GM12878 (cell line): ENCODE measurements at regions not wholly inside any gene's neighbourhood (a gene's known extent, or its start where the extent isn't known, plus 50 kb on each side); places are given as distances from the start of the nearest gene placed in this dataset.

Experiments used
- ATAC-seq: fragments of 200-7000 bp; cut with Tn5 transposase; 3 replicates; pipeline ENCODE4 v1.9.1; 2020; ENCODE audit warnings: mild to moderate bottlenecking, moderate library complexity
- BruUV-seq: library from RNA; stranded (reverse); fragments of 400-500 nt; replicated peaks from 2 replicates; lab custom pipeline; 2021; lab: Mats Ljungman, UMichigan
- CTCF ChIA-PET: fragments of 300-600 bp; sonication (Branson Sonifier 250); formaldehyde crosslinking; extraction: SDS; loops from one replicate; lab custom pipeline; 2021; ENCODE audit warnings: inconsistent platforms; lab: Yijun Ruan, JAX
- POLR2A ChIA-PET: fragments of 350-600 bp; formaldehyde crosslinking; extraction: SDS; loops from one replicate; lab custom pipeline; 2021; ENCODE audit warnings: inconsistent platforms; lab: Charles Lee
- RAD21 ChIA-PET: fragments of 300-600 bp; sonication (Branson Sonifier 250); formaldehyde crosslinking; loops from one replicate; lab custom pipeline; 2023; ENCODE audit warnings: antibody characterized with exemption; ENCODE audit not compliant: unreplicated experiment; lab: Charles Lee
- SMC1A ChIA-PET: fragments of 300-600 bp; sonication (Branson Sonifier 250); formaldehyde crosslinking; loops from one replicate; lab custom pipeline; 2023; ENCODE audit not compliant: unreplicated experiment, uncharacterized antibody; lab: Charles Lee
- DNase-seq: peaks from one replicate; pipeline ENCODE4 v3.0.0-alpha.2; 2011; ENCODE audit warnings: low read depth, low spot score
- FAIRE-seq: peaks from 3 replicates; lab custom pipeline; 2011; peaks lifted over from hg19 to GRCh38; lab: Jason Lieb, UNC
- H2AFZ ChIP-seq: 2 replicates; pipeline ENCODE4 v1.6.0; 2011; ENCODE audit warnings: low read depth, low read length, control low read depth; ENCODE audit not compliant: control insufficient read depth
- H3K27ac ChIP-seq: 2 replicates; pipeline ENCODE4 v1.5.1; 2011; ENCODE audit warnings: control low read depth; ENCODE audit not compliant: control insufficient read depth, insufficient read depth
- H3K27me3 ChIP-seq, 2 experiments: replicated peaks in 1 of 2; 2 replicates each; pipeline versions ENCODE4 v1.6.0 to v1.6.1; 2011; ENCODE audit warnings: low read length in 1 of 2; ENCODE audit not compliant: control insufficient read depth in 2 of 2, insufficient read depth in 2 of 2
- H3K36me3 ChIP-seq, 2 experiments: 2 replicates each; pipeline ENCODE4 v1.5.1; 2011; ENCODE audit warnings: low read length in 1 of 2; ENCODE audit not compliant: control insufficient read depth in 2 of 2, insufficient read depth in 2 of 2
- H3K4me1 ChIP-seq: 2 replicates; pipeline ENCODE4 v1.6.1; 2011; ENCODE audit warnings: mild to moderate bottlenecking, low read length, moderate library complexity, mixed read lengths; ENCODE audit not compliant: control insufficient read depth, insufficient read depth
- H3K4me2 ChIP-seq: 2 replicates; pipeline ENCODE4 v1.6.0; 2011; ENCODE audit warnings: control low read depth; ENCODE audit not compliant: control insufficient read depth, insufficient read depth
- H3K4me3 ChIP-seq: fragments of 200-600 bp; sonication (generic); 2 replicates; pipeline ENCODE4 v1.5.1; 2016
- H3K79me2 ChIP-seq: 2 replicates; pipeline ENCODE4 v1.6.0; 2011; ENCODE audit warnings: low read length; ENCODE audit not compliant: control insufficient read depth, insufficient read depth
- H3K9ac ChIP-seq: 2 replicates; pipeline ENCODE4 v1.8.0; 2011; ENCODE audit warnings: low read length, control low read depth, mixed read lengths; ENCODE audit not compliant: control insufficient read depth, insufficient read depth
- H3K9me3 ChIP-seq: replicated peaks from 3 replicates; pipeline ENCODE4 v1.5.1; 2011; ENCODE audit warnings: mild to moderate bottlenecking, low read length; ENCODE audit not compliant: control insufficient read depth, insufficient read depth
- H4K20me1 ChIP-seq: 2 replicates; pipeline ENCODE4 v1.6.0; 2011; ENCODE audit not compliant: control insufficient read depth, insufficient read depth
- FOXM1 ChIP-seq: IDR thresholded peaks from 2 replicates; pipeline ENCODE4 v1.6.1; 2012; ENCODE audit warnings: low read depth, mild to moderate bottlenecking, inconsistent platforms, low read length, moderate library complexity
- IKZF1 ChIP-seq: fragments of 450-650 bp; conservative IDR thresholded peaks from 2 replicates; pipeline ENCODE4 v1.6.1; 2017; ENCODE audit warnings: antibody characterized with exemption, mild to moderate bottlenecking
- JUND ChIP-seq: IDR thresholded peaks from 2 replicates; pipeline ENCODE4 v1.6.1; 2012; ENCODE audit warnings: low read depth, mild to moderate bottlenecking, low read length, improper control_type of control experiment, moderate library complexity
- MTA2 ChIP-seq: fragments of 450-650 bp; IDR thresholded peaks from 2 replicates; pipeline ENCODE4 v1.6.1; 2016; ENCODE audit warnings: low read depth, mild to moderate bottlenecking, moderate library complexity
- MYC ChIP-seq: IDR thresholded peaks from 2 replicates; pipeline ENCODE4 v1.6.1; 2011; ENCODE audit warnings: mild to moderate bottlenecking, low read length, moderate library complexity, inconsistent platforms; ENCODE audit not compliant: insufficient read depth, insufficient replicate concordance, insufficient read length, severe bottlenecking
- POU2F2 ChIP-seq: IDR thresholded peaks from 3 replicates; pipeline ENCODE4 v1.6.1; 2011; ENCODE audit warnings: low read depth, mild to moderate bottlenecking, low read length, borderline replicate concordance
- RAD21 ChIP-seq: IDR thresholded peaks from 2 replicates; pipeline ENCODE4 v1.6.1; 2011; ENCODE audit warnings: mild to moderate bottlenecking, low read depth, low read length, moderate library complexity; ENCODE audit not compliant: insufficient read depth
- RCOR1 ChIP-seq: conservative IDR thresholded peaks from 2 replicates; pipeline ENCODE4 v1.6.1; 2012; ENCODE audit warnings: low read depth, low read length, improper control_type of control experiment
- SIN3A ChIP-seq: IDR thresholded peaks from 2 replicates; pipeline ENCODE4 v1.6.1; 2012; ENCODE audit warnings: low read depth, low read length, improper control_type of control experiment
- SMARCA5 ChIP-seq: fragments of 450-650 bp; IDR thresholded peaks from 2 replicates; pipeline ENCODE4 v1.6.1; 2017; ENCODE audit warnings: mild to moderate bottlenecking
- SMC3 ChIP-seq: IDR thresholded peaks from 2 replicates; pipeline ENCODE4 v1.6.1; 2011; ENCODE audit warnings: low read length, improper control_type of control experiment, borderline replicate concordance
- TCF12 ChIP-seq: IDR thresholded peaks from 2 replicates; pipeline ENCODE4 v1.6.1; 2011; ENCODE audit warnings: low read depth, mild to moderate bottlenecking, low read length
- ZNF592 ChIP-seq: fragments of 450-650 bp; IDR thresholded peaks from 2 replicates; pipeline ENCODE4 v1.6.1; 2017; ENCODE audit warnings: mild to moderate bottlenecking, moderate library complexity
- WGBS: methylation state at CpG from one replicate; pipeline ENCODE4 v1.1.6; 2016; ENCODE audit warnings: low lambda C conversion rate; ENCODE audit not compliant: insufficient replicate concordance, insufficient coverage; ENCODE audit errors: missing lambda C conversion rate; 5-methylcytosine and 5-hydroxymethylcytosine counted together
- in situ Hi-C: fragments of 300-500 bp; cut with MboI; formaldehyde crosslinking; loops from 9 replicates; pipeline ENCODE4 v1.14.3; 2018; ENCODE audit warnings: mixed read lengths
- intact Hi-C: fragments of 100-400 bp; cut with micrococcal nuclease; formaldehyde crosslinking; loops from one replicate; pipeline ENCODE4 v1.14.2; 2022; ENCODE audit not compliant: unreplicated experiment
- TF ChIP-seq, protein P1 (sequence below): fragments of 450-650 bp; IDR thresholded peaks from 2 replicates; pipeline ENCODE4 v1.6.1; 2018; ENCODE audit warnings: borderline replicate concordance, mild to moderate bottlenecking; ENCODE audit not compliant: partially characterized antibody
- TF ChIP-seq, protein P2 (sequence below): fragments of 450-650 bp; IDR thresholded peaks from 2 replicates; pipeline ENCODE4 v1.6.1; 2017; ENCODE audit warnings: low read depth, mild to moderate bottlenecking, moderate library complexity

GRCh38 chr3:67113802-67114407, 115.8 kb downstream of the KBTBD8 start:
- FAIRE-seq, result peak; percentile 97
- intact Hi-C loops, result loop anchor here (1.0 to 5.0 kb wide), 7 partner anchors 67 to 1778 kb away; no protein-coding TSS in a partner anchor
- Histone ChIP-seq H3K4me3 (no peak overlapping the region), H3K4me2 (no peak overlapping the region), H4K20me1 (no peaks in the 10 kb centered on the region), H3K4me1 (no peaks in the 10 kb centered on the region), H3K27ac (no peak overlapping the region), H2AFZ (no peak overlapping the region), H3K9ac (no peak overlapping the region), H3K9me3 (no peaks in the 10 kb centered on the region), H3K79me2 (no peaks in the 10 kb centered on the region), H3K36me3 (no peaks in the 10 kb centered on the region), H3K27me3 (no peaks in the 10 kb centered on the region)
- WGBS, result 1% methylated on average over 6 of the region's 6 CpGs
- DNase-seq, result peak; percentile 59
- SMC1A ChIA-PET, result interaction anchor here (0.6 to 2.5 kb wide), 31 partner anchors 10 to 1762 kb away, joined by 3 to 21 read pairs (median 4); no protein-coding TSS in a partner anchor
- in situ Hi-C loops, result loop anchor here (5.0 to 10.0 kb wide), 2 partner anchors 671 to 1773 kb away; no protein-coding TSS in a partner anchor
- CTCF ChIA-PET, result interaction anchor here (0.5 to 3.2 kb wide), 59 partner anchors 8 to 1778 kb away, joined by 3 to 42 read pairs (median 3); partner anchors contain the start of gene KBTBD8
- POLR2A ChIA-PET, result no interaction called here
- peak; percentile 99 for ATAC-seq
- RAD21 ChIA-PET, result interaction anchor here (0.7 to 3.0 kb wide), 27 partner anchors 10 to 1780 kb away, joined by 3 to 24 read pairs (median 4); partner anchors contain the start of gene KBTBD8
- BruUV-seq, result no TSS peak
- TF ChIP-seq FOXM1 (peak; percentile 50; the same call in 1 of the 2 replicates), MYC (no peak), SMARCA5 (peak; percentile 73; the same call in 1 of the 2 replicates), POU2F2 (peak; percentile 61; the same call in 1 of the 3 replicates), SIN3A (peak; percentile 58; the same call in 1 of the 2 replicates), JUND (0 out of 2 replicates have a peak, but pooled peaks have one; percentile 11), SMC3 (peak; percentile 97), TCF12 (no peak), MTA2 (no peak), RAD21 (peak; percentile 92), IKZF1 (no peak), RCOR1 (peak; percentile 96), ZNF592 (0 out of 2 replicates have a peak, but pooled peaks have one; percentile 36)
- TF ChIP-seq, protein P1, sequence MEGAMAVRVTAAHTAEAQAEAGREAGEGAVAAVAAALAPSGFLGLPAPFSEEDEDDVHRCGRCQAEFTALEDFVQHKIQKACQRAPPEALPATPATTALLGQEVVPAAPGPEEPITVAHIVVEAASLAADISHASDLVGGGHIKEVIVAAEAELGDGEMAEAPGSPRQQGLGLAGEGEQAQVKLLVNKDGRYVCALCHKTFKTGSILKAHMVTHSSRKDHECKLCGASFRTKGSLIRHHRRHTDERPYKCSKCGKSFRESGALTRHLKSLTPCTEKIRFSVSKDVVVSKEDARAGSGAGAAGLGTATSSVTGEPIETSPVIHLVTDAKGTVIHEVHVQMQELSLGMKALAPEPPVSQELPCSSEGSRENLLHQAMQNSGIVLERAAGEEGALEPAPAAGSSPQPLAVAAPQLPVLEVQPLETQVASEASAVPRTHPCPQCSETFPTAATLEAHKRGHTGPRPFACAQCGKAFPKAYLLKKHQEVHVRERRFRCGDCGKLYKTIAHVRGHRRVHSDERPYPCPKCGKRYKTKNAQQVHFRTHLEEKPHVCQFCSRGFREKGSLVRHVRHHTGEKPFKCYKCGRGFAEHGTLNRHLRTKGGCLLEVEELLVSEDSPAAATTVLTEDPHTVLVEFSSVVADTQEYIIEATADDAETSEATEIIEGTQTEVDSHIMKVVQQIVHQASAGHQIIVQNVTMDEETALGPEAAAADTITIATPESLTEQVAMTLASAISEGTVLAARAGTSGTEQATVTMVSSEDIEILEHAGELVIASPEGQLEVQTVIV, result no peak
- TF ChIP-seq, protein P2, sequence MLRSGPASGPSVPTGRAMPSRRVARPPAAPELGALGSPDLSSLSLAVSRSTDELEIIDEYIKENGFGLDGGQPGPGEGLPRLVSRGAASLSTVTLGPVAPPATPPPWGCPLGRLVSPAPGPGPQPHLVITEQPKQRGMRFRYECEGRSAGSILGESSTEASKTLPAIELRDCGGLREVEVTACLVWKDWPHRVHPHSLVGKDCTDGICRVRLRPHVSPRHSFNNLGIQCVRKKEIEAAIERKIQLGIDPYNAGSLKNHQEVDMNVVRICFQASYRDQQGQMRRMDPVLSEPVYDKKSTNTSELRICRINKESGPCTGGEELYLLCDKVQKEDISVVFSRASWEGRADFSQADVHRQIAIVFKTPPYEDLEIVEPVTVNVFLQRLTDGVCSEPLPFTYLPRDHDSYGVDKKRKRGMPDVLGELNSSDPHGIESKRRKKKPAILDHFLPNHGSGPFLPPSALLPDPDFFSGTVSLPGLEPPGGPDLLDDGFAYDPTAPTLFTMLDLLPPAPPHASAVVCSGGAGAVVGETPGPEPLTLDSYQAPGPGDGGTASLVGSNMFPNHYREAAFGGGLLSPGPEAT, result no peak
